ENCODE measurements at regions not wholly inside any gene's neighbourhood (a gene's known extent, or its start where the extent isn't known, plus 50 kb on each side); places are given as distances from the start of the nearest gene placed in this dataset.

- Histone ChIP-seq H3K36me3 (ENCODE audit: control insufficient read depth in 1 of 2, insufficient read depth in 2 of 2, low read length in 2 of 2) (no peaks in the 10 kb centered on the region), H3K79me2 (ENCODE audit: insufficient read depth, low read length) (no peaks in the 10 kb centered on the region), H3K9me2 (ENCODE audit: insufficient read depth) (no peaks in the 10 kb centered on the region), H3K4me2 (ENCODE audit: low read length) (no peak overlapping the region), H3K9me3 (ENCODE audit: control insufficient read depth in 1 of 2, insufficient read depth in 1 of 2, low read depth in 1 of 2, low read length in 2 of 2) (no peaks in the 10 kb centered on the region), H3K9ac (ENCODE audit: low read length) (no peak overlapping the region), H3K27me3 (ENCODE audit: insufficient read depth, low read length) (peaks cover 43% of the 10 kb centered on the region), H2AFZ (ENCODE audit: low read depth, low read length, poor library complexity, severe bottlenecking) (no peak overlapping the region), H3K27ac (ENCODE audit: low read depth, low read length) (no peak overlapping the region), H3K4me3 (replicated peaks in 1 of 2; ENCODE audit: low read depth in 1 of 2, low read length in 2 of 2) (no peak overlapping the region), H4K20me1 (ENCODE audit: insufficient read depth) (no peaks in the 10 kb centered on the region), H3K4me1 (ENCODE audit: control insufficient read depth in 1 of 2, insufficient read depth in 2 of 2, low read length in 2 of 2) (no peaks in the 10 kb centered on the region)
- POLR2A ChIA-PET, result no interaction called here
- intact Hi-C loops (cut with micrococcal nuclease), result no loop called here
- no TSS peak for BruUV-seq (replicated peaks)
- CTCF ChIA-PET, result no interaction called here
- RAD21 ChIA-PET (ENCODE audit: low non-redundant PET in 1 of 2, low total read pairs in 2 of 2, uncharacterized antibody in 2 of 2, unreplicated experiment in 2 of 2), result interaction anchor here in 1 of 2 experiments (0.6 kb wide), 1 partner anchor 941 kb away, joined by 3 read pairs; no protein-coding TSS in a partner anchor
- DNase-seq (ENCODE audit: low read depth, low spot score) (no peak), ATAC-seq (no peak)
- TF ChIP-seq FOSL1 (IDR thresholded peaks at IDR 0.05; ENCODE audit: low read depth) (no peak), YY1 (IDR thresholded peaks at IDR 0.05; ENCODE audit: extremely low read depth, insufficient replicate concordance, low read depth, low read length) (no peak), ATF3 (IDR thresholded peaks at IDR 0.05) (no peak), ZNF274 (IDR thresholded peaks at IDR 0.05; ENCODE audit: low read depth, low read length) (no peak), MAX (IDR thresholded peaks at IDR 0.05) (no peak), POLR2A (IDR thresholded peaks at IDR 0.05; ENCODE audit: borderline replicate concordance, extremely low read depth, insufficient read depth, insufficient read length) (no peak), CTCF (IDR thresholded peaks at IDR 0.05 in 2 of 3, conservative IDR thresholded peaks at IDR 0.05 in 1 of 3; ENCODE audit: borderline replicate concordance in 1 of 3, insufficient read depth in 1 of 3, low read depth in 2 of 3, low read length in 2 of 3) (no peak), CBX3 (IDR thresholded peaks at IDR 0.05; ENCODE audit: low read depth) (no peak), POLR2AphosphoS5 (IDR thresholded peaks at IDR 0.05; ENCODE audit: low read depth, low read length) (no peak), REST (IDR thresholded peaks at IDR 0.05; ENCODE audit: low read depth) (no peak), SP1 (IDR thresholded peaks at IDR 0.05; ENCODE audit: low read depth) (no peak)
These were observed 142.2 kb upstream of the C11orf58 start for GRCh38 chr11:16596231-16596630.

All from HCT116 (cell line).